ENCODE measurements at regions not wholly inside any gene's neighbourhood (a gene's known extent, or its start where the extent isn't known, plus 50 kb on each side); places are given as distances from the start of the nearest gene placed in this dataset.

DNA sequence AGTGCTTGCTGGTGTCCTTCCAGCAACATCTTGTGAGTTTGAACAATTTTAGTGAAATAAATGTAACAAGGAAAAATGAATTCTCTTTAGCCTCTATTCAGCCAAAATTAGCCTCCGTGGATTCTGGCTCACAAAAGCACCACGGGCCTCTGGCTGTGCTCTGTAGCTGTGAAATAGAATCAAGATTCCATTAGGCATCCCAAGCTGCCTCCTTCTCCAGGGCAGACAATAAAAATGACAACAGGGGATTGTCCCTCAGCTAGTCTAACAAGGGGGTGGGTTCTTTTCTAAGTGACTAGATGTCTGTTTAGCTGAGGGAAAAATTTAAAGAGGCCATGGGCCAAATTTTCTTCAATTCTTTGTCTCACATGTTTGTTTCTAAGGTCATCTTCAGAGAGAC, 254.7 kb upstream of the FIGN start:
- no peak for DNase-seq (ENCODE audit: low read depth, low spot score)
- TF ChIP-seq EZH2phosphoT487 (IDR thresholded peaks at IDR 0.05; ENCODE audit: borderline replicate concordance) = no peak
- TF ChIP-seq, protein P1, sequence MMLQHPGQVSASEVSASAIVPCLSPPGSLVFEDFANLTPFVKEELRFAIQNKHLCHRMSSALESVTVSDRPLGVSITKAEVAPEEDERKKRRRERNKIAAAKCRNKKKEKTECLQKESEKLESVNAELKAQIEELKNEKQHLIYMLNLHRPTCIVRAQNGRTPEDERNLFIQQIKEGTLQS (IDR thresholded peaks at IDR 0.05) = no peak
- no peak for TF ChIP-seq POLR2A (IDR thresholded peaks at IDR 0.05; ENCODE audit: borderline replicate concordance, extremely low read depth, insufficient read depth, insufficient read length)
- no peak for TF ChIP-seq SP1 (IDR thresholded peaks at IDR 0.05; ENCODE audit: low read depth)
- TF ChIP-seq EGR1 (IDR thresholded peaks at IDR 0.05; ENCODE audit: low read depth) = no peak
- TF ChIP-seq, protein P2, sequence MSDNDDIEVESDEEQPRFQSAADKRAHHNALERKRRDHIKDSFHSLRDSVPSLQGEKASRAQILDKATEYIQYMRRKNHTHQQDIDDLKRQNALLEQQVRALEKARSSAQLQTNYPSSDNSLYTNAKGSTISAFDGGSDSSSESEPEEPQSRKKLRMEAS (IDR thresholded peaks at IDR 0.05) = no peak
- TF ChIP-seq CEBPB (IDR thresholded peaks at IDR 0.05; ENCODE audit: low read depth) = no peak
- no peaks in the 10 kb centered on the region for H3K9me2 ChIP-seq (ENCODE audit: insufficient read depth)
- no peak overlapping the region for H2AFZ ChIP-seq (ENCODE audit: low read depth, low read length, poor library complexity, severe bottlenecking)
- RAD21 ChIA-PET (ENCODE audit: low non-redundant PET in 1 of 2, low total read pairs in 2 of 2, uncharacterized antibody in 2 of 2, unreplicated experiment in 2 of 2) = no interaction called here
- CTCF ChIA-PET = no interaction called here
- POLR2A ChIA-PET = no interaction called here
- no peak overlapping the region for H3K4me3 ChIP-seq (replicated peaks in 1 of 2; ENCODE audit: low read depth in 1 of 2, low read length in 2 of 2)
- ATAC-seq = no peak
- no peak overlapping the region for H3K27ac ChIP-seq (ENCODE audit: low read depth, low read length)
- intact Hi-C loops (cut with micrococcal nuclease) = no loop called here
- no TSS peak for BruUV-seq (replicated peaks)
- no peak overlapping the region for H3K4me2 ChIP-seq (ENCODE audit: low read length)
- no peaks in the 10 kb centered on the region for H3K79me2 ChIP-seq (ENCODE audit: insufficient read depth, low read length)
- no peaks in the 10 kb centered on the region; the same call in 1 of the 2 replicates for H4K20me1 ChIP-seq (ENCODE audit: insufficient read depth)
- H3K27me3 ChIP-seq (ENCODE audit: insufficient read depth, low read length) = peaks cover 8% of the 10 kb centered on the region; the same call in 1 of the 2 replicates
- H3K4me1 ChIP-seq (ENCODE audit: control insufficient read depth in 1 of 2, insufficient read depth in 2 of 2, low read length in 2 of 2) = no peaks in the 10 kb centered on the region
- no peak overlapping the region for H3K9ac ChIP-seq (ENCODE audit: low read length)
- H3K9me3 ChIP-seq (ENCODE audit: control insufficient read depth in 1 of 2, insufficient read depth in 1 of 2, low read depth in 1 of 2, low read length in 2 of 2) = no peaks in the 10 kb centered on the region
- H3K36me3 ChIP-seq (ENCODE audit: control insufficient read depth in 1 of 2, insufficient read depth in 2 of 2, low read length in 2 of 2) = no peaks in the 10 kb centered on the region

DNA sequence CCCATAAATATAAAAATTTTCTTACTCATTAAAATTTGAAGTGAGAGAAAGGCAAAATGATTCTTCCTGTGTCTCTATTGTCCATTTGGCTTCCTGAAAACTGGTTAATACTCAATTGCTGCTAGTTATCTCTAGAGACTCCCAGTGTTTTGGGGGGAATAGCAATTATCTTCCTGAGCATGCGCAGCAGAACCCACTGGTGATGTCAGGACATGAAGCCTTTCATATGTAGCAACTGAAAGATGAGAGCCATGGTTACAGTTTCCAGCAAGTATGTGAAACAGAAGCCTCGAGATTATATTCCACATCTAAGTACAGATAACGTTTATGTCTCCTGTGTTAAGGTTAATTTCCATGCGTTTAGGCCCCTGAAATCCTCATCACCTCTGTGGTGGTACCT, 254.3 kb upstream of the FIGN start:
- intact Hi-C loops (cut with micrococcal nuclease) = no loop called here
- no peak for ATAC-seq
- RAD21 ChIA-PET (ENCODE audit: low non-redundant PET in 1 of 2, low total read pairs in 2 of 2, uncharacterized antibody in 2 of 2, unreplicated experiment in 2 of 2) = no interaction called here
- no peaks in the 10 kb centered on the region for H3K79me2 ChIP-seq (ENCODE audit: insufficient read depth, low read length)
- TF ChIP-seq RAD21 (IDR thresholded peaks at IDR 0.05; ENCODE audit: low read depth) (no peak), ELF1 (IDR thresholded peaks at IDR 0.05; ENCODE audit: borderline replicate concordance, low read depth) (no peak), CBX3 (IDR thresholded peaks at IDR 0.05; ENCODE audit: low read depth) (no peak), ZFX (IDR thresholded peaks at IDR 0.05) (no peak), SIN3A (IDR thresholded peaks at IDR 0.05; ENCODE audit: low read depth) (no peak), EZH2phosphoT487 (IDR thresholded peaks at IDR 0.05; ENCODE audit: borderline replicate concordance) (no peak), POLR2A (IDR thresholded peaks at IDR 0.05; ENCODE audit: borderline replicate concordance, extremely low read depth, insufficient read depth, insufficient read length) (no peak), SP1 (IDR thresholded peaks at IDR 0.05; ENCODE audit: low read depth) (no peak), YY1 (IDR thresholded peaks at IDR 0.05; ENCODE audit: extremely low read depth, insufficient replicate concordance, low read depth, low read length) (no peak), SRF (IDR thresholded peaks at IDR 0.05; ENCODE audit: low read depth) (no peak), ZNF274 (IDR thresholded peaks at IDR 0.05; ENCODE audit: low read depth, low read length) (no peak), JUND (IDR thresholded peaks at IDR 0.05) (no peak), CEBPB (IDR thresholded peaks at IDR 0.05; ENCODE audit: low read depth) (no peak)
- TF ChIP-seq, protein P3, sequence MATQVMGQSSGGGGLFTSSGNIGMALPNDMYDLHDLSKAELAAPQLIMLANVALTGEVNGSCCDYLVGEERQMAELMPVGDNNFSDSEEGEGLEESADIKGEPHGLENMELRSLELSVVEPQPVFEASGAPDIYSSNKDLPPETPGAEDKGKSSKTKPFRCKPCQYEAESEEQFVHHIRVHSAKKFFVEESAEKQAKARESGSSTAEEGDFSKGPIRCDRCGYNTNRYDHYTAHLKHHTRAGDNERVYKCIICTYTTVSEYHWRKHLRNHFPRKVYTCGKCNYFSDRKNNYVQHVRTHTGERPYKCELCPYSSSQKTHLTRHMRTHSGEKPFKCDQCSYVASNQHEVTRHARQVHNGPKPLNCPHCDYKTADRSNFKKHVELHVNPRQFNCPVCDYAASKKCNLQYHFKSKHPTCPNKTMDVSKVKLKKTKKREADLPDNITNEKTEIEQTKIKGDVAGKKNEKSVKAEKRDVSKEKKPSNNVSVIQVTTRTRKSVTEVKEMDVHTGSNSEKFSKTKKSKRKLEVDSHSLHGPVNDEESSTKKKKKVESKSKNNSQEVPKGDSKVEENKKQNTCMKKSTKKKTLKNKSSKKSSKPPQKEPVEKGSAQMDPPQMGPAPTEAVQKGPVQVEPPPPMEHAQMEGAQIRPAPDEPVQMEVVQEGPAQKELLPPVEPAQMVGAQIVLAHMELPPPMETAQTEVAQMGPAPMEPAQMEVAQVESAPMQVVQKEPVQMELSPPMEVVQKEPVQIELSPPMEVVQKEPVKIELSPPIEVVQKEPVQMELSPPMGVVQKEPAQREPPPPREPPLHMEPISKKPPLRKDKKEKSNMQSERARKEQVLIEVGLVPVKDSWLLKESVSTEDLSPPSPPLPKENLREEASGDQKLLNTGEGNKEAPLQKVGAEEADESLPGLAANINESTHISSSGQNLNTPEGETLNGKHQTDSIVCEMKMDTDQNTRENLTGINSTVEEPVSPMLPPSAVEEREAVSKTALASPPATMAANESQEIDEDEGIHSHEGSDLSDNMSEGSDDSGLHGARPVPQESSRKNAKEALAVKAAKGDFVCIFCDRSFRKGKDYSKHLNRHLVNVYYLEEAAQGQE (IDR thresholded peaks at IDR 0.05; ENCODE audit: low read depth) = no peak
- TF ChIP-seq, protein P2 (IDR thresholded peaks at IDR 0.05) = no peak
- TF ChIP-seq, protein P1 (IDR thresholded peaks at IDR 0.05) = no peak
- BruUV-seq (replicated peaks) = no TSS peak
- no peaks in the 10 kb centered on the region for H3K9me3 ChIP-seq (ENCODE audit: control insufficient read depth in 1 of 2, insufficient read depth in 1 of 2, low read depth in 1 of 2, low read length in 2 of 2)
- CTCF ChIA-PET = no interaction called here
- DNase-seq (ENCODE audit: low read depth, low spot score) = no peak
- no peak overlapping the region for H3K4me2 ChIP-seq (ENCODE audit: low read length)
- H3K27me3 ChIP-seq (ENCODE audit: insufficient read depth, low read length) = 0 out of 2 replicates have a peak, but pooled peaks cover 4% of the 10 kb centered on the region
- H3K9me2 ChIP-seq (ENCODE audit: insufficient read depth) = no peaks in the 10 kb centered on the region
- no peak overlapping the region for H2AFZ ChIP-seq (ENCODE audit: low read depth, low read length, poor library complexity, severe bottlenecking)
- no peaks in the 10 kb centered on the region for H3K36me3 ChIP-seq (ENCODE audit: control insufficient read depth in 1 of 2, insufficient read depth in 2 of 2, low read length in 2 of 2)
- no peak overlapping the region for H3K4me3 ChIP-seq (replicated peaks in 1 of 2; ENCODE audit: low read depth in 1 of 2, low read length in 2 of 2)
- H3K27ac ChIP-seq (ENCODE audit: low read depth, low read length) = no peak overlapping the region
- no peak overlapping the region for H3K9ac ChIP-seq (ENCODE audit: low read length)
- H4K20me1 ChIP-seq (ENCODE audit: insufficient read depth) = no peaks in the 10 kb centered on the region; the same call in 1 of the 2 replicates
- POLR2A ChIA-PET = no interaction called here
- H3K4me1 ChIP-seq (ENCODE audit: control insufficient read depth in 1 of 2, insufficient read depth in 2 of 2, low read length in 2 of 2) = no peaks in the 10 kb centered on the region
